Transverse colon (tissue), 4 donors: ENCODE measurements at regions not wholly inside any gene's neighbourhood (a gene's known extent, or its start where the extent isn't known, plus 50 kb on each side); places are given as distances from the start of the nearest gene placed in this dataset.

Experiments used
- EP300 ChIP-seq: sonication (generic); formaldehyde crosslinking; IDR thresholded peaks from one replicate; pipeline ENCODE4 v1.6.1; 2017; ENCODE audit warnings: antibody characterized with exemption, low read depth
- POLR2A ChIP-seq: fragments of 450-650 bp; IDR thresholded peaks from one replicate; pipeline ENCODE4 v1.6.1; 2016; ENCODE audit warnings: antibody characterized with exemption, mild to moderate bottlenecking, moderate library complexity
- POLR2AphosphoS5 ChIP-seq, 3 donors: sonication (generic); formaldehyde crosslinking; IDR thresholded peaks; one replicate each; pipeline ENCODE4 v1.6.1; 2016; ENCODE audit warnings: antibody characterized with exemption in 3 of 3
- TF ChIP-seq, protein P1 (sequence below), 5 experiments: fragments of 200-600 bp in 3 of 5; fragments of 450-650 bp in 2 of 5; sonication (generic) in 3 of 5; IDR thresholded peaks; 1 replicate in 2 of 5; 2 replicates in 3 of 5; pipeline ENCODE4 v1.5.1; 2016 to 2017; ENCODE audit warnings: antibody characterized with exemption in 5 of 5, inconsistent platforms in 3 of 5, mild to moderate bottlenecking in 2 of 5, moderate library complexity in 1 of 5

- TF ChIP-seq EP300 (no peak), POLR2A (no peak), POLR2AphosphoS5 (IDR thresholded peaks at IDR 0.05) (no peak)
- TF ChIP-seq, protein P1, sequence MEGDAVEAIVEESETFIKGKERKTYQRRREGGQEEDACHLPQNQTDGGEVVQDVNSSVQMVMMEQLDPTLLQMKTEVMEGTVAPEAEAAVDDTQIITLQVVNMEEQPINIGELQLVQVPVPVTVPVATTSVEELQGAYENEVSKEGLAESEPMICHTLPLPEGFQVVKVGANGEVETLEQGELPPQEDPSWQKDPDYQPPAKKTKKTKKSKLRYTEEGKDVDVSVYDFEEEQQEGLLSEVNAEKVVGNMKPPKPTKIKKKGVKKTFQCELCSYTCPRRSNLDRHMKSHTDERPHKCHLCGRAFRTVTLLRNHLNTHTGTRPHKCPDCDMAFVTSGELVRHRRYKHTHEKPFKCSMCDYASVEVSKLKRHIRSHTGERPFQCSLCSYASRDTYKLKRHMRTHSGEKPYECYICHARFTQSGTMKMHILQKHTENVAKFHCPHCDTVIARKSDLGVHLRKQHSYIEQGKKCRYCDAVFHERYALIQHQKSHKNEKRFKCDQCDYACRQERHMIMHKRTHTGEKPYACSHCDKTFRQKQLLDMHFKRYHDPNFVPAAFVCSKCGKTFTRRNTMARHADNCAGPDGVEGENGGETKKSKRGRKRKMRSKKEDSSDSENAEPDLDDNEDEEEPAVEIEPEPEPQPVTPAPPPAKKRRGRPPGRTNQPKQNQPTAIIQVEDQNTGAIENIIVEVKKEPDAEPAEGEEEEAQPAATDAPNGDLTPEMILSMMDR (IDR thresholded peaks at IDR 0.05) = no peak
Measured at GRCh38 chr5:114984796-114985195, 184.9 kb downstream of the TRIM36 start.
